Activated CD4-positive, alpha-beta T cell treated with anti-CD3 and anti-CD28 coated beads, Interleukin-2, Interleukin-4, amounts not matched to agents 100 ng/mL and 50 ng/mL, durations not matched to agents 16 hours and 8 hours (primary cell): ENCODE measurements at regions not wholly inside any gene's neighbourhood (a gene's known extent, or its start where the extent isn't known, plus 50 kb on each side); places are given as distances from the start of the nearest gene placed in this dataset.
"Not testable (repeated sequence)": the region's sequence is repeated elsewhere in the genome, so short reads cannot be mapped to it uniquely, and the experiment has no call there.

Source experiments
- DNase-seq: peaks from one replicate; pipeline ENCODE4 v3.0.0-alpha.2; 2020; ENCODE audit warnings: low spot score

- DNase-seq: no peak
These were observed 151.7 kb upstream of the ASB18 start for GRCh38 chr2:236415684-236416444.

DNA sequence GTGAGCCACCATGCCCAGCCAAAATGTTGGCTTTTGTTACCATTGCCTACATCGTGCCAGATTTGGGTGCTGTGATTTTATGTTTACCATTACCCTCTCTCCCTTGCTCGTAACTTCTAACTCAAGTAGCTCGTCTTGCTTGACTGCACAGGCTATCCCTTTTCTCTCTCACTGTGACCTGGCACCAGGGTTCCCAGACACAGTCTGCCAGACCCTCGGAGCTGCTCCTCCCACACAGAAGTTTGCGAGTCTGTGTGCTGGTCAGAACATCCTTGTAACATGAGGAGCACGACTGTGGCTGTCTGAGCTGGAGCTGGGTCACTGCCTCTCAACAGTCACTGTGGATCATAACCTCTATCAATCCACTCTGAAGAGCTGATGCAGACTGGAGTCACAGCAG is 152.5 kb upstream of the ACKR3 start:
- no peak for DNase-seq

GRCh38 chr2:236430584-236430983 is 139.0 kb upstream of the ACKR3 start:
- no peak for DNase-seq

- DNase-seq: no peak
These were observed 135.0 kb upstream of the ACKR3 start for GRCh38 chr2:236434593-236434992.

DNA sequence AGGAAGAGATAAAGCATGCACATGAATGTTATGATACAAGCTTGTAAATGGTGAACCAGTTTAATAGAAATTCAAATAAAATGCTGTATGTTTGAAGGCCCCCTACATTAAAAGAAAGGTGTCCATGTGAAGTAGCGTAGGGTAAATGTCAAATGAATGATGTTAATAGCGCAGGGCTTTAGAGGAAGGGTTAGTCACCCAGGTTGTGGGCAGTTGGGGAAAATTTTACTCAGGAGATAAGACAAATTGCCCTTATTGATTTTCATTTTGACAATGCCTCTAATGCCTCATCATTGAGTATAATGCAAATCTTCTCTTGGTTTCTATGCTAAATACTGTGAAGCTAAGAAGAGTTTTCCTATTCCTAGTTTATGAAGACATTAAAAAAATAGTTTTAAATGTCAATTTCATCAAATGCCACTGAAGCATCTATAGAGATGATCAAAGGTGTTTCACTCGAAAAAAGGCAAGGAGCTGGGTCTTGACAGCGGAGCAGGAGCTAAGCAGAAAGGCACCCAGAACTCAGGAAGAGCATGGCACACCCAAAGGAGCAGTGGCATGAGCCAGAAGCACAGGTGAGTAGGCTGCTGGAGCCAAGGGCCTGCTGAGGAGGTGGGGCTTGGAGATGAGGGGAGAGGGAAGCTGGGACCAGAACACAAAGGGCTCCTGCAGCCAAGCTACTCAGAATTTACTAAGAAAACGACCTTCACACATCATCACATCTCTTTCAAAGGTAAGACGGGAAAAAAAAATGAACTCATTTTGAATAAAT is 129.3 kb upstream of the ACKR3 start:
- no peak for DNase-seq

DNA sequence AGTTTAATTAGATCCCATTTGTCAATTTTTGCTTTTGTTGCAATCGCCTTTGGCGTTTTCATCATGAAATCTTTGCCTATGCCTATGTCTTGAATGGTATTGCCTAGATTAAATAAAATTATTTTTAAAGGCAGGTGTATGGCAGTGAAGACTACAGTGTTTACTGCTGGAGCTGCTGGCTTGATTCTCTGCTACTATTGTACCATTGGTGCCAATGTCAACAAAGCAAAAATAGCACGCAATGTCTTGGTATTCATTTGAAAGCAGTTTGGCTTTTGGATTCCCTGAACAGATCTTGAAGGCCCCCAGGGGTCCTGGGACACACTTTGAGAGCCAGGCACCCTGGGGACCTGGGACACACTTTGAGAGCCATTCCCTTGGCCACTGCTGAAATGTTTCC is 125.4 kb upstream of the ACKR3 start:
- no peak for DNase-seq

DNA sequence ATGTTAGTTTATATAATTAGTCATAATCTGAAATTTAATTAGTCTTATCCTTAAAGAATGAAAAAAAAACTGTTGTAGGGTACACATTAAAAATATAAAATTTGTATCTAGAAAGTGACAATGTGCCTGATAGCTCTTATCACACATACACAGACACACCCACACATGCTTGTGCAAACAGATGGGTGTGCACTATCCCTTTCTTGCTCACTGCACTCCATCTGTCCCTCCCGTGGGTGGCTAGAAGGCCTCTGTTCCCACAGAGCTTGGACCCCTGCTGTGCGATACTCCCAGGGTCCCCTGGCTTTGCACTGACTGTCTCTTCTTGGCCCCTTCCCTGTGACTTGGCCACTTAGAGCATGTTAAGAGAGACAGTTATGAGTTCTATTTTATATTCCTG is 123.9 kb upstream of the ACKR3 start:
- DNase-seq: no peak

DNA sequence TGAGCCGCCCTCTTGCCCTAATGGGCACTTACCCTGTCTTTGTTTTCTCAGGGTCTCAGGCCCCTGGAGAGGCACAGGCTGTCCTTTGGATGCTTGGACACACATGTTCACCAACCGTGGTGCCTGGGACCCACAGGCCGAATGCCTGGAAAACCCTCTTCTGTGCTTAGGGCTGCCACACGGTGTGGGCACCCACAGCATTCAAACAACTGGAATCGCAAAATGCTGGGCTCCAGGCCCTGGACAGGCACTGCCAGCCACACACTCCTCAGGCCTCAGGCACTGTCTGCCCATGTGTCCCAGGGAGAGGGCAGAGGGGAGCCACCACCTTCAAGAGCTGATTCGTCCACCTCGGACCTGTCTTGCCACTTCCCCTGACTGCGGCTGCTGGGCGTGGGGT is 123.1 kb upstream of the ACKR3 start:
- no peak for DNase-seq

- no peak for DNase-seq
These were observed 120.4 kb upstream of the ACKR3 start for GRCh38 chr2:236449167-236449761.

- DNase-seq: no peak
These were observed 117.4 kb upstream of the ACKR3 start for GRCh38 chr2:236452238-236452637.

GRCh38 chr2:236454076-236454475 is 115.5 kb upstream of the ACKR3 start:
- DNase-seq: no peak

DNA sequence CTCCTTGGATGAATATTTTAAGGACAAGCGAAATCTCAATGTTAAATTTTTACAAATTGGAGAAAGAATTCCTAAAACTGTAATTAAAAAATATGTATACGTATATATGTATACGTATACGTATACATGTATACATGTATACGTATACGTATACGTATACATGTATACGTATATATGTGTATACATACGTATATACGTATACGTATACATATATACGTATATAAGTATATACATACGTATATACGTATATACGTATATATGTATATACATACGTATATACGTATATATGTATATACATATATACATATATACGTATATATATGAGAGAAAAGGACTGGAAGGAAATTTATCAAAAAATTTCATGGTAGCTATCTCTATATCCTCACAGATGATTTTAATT is 110.2 kb upstream of the ACKR3 start:
- no peak for DNase-seq

DNA sequence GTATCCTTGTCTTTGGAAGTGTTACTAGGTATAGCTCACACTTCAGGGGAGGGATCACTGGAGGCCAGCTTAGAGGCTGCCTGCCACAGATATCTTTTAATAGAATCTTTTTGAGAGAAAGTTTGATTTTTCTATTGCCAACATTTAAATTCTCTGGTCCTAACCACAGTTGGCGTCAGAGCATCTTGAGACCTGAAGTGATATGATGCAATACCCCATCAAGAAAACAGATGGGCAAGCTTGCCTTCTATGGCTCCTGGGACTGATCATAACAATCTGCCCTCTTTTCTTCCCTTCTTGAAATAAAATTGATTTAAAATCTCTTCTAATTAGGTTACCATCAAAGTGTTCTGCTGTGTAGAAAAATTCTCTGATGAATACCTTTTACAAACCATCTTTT is 105.5 kb upstream of the ACKR3 start:
- no peak for DNase-seq

DNA sequence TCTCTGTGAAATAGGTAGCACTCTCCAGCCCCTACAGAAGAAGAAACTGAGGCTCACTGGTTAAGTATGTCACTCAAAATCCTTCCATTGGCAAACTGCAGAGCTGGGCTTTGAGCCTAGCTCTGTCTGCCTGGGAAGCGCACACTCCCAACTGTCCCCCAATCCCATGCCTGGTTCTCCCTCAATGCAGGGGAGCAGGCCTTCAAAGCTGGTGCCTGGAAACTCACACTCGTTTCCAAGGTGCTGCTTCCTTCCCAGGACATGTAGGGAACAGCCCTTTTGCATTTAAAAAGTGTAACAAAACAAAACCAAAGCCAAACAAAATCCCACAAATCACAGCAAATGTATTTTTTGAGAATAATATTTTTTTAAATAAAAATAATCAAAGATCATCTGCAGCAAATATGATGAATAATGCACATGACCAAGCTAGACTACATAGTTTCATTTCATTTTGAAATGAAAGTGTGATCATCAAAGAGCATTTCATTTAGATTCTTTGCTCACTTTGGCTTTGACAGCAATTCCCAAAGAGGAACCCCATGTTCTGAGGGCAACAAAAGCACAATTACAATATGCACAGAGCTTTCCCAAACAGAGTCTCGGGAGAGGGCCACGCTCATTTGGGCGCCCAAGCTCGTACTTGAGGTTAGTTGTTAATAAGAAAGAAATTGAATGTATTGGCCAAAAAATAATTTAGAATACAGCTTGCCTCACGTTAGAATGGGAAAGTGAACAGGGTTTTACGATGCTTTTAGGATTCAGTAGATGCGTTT is 96.7 kb upstream of the ACKR3 start:
- DNase-seq: no peak

GRCh38 chr2:236473691-236474090 is 95.9 kb upstream of the ACKR3 start:
- DNase-seq: no peak

DNA sequence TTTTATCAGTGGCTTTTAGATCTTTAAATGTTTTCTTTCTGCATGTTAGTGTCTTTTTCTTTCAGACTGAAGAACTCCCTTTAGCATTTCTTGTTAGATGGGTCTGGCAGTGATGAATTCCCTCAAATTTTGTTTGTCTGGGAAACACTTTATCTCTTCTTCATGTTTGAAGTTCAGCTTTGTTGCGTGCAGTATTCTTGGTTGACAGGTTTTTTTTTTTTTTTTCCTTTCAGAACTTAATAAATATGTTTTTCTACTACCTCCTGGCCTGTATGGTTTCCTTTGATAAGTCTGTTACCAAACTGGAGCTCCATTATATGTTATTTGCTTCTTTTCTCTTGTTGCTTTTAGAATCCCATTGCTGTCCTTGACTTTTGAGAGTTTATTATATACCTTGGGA is 89.8 kb upstream of the ACKR3 start:
- DNase-seq: no peak

DNA sequence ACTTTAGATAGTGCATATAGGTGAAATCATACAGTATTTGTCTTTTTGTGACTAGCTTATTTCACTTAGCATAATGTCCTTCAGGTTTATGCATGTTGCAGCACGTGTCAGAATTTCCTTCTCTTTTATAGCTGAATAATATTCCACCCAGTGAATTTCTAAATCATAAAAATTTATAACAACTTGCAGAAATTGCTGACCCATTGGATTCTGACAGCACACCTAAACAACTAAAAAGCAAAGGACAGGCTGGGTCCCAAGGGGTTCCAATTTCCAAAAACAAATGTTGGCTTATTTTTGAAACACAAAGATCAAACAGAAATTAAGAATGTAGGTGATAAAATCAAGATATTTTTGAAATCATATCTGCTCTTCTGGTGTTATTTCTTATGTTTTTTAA is 86.5 kb upstream of the ACKR3 start:
- no peak for DNase-seq

- DNase-seq: no peak
These were observed 84.1 kb upstream of the ACKR3 start for GRCh38 chr2:236485519-236485918.

GRCh38 chr2:236489083-236489482 is 80.5 kb upstream of the ACKR3 start:
- not testable (repeated sequence) for DNase-seq

DNA sequence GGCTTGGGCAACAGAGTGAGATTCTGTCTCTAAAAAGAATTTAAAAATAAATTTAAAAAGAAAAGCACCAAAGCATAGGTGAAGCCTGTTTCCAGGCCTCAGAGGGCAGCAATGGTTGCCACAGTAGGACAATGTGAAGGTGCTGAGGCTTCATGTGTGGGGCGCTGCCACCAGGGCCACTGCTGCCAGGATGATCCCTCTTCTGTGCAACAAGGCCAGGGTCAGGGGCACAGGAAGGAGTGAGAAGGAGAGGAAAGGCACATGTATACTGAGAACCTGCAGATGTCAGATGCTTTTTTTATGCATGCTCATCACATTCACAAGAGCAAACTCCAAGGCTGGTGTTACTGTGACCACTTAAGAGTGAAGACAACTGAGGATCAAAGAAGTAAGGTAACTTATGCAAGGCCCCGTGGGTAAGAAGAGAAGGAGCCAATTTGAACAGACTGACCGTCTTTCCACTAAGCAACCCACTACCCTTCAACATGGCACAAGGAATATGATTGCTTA is 79.7 kb upstream of the ACKR3 start:
- DNase-seq: no peak

- no peak for DNase-seq
These were observed 73.3 kb upstream of the ACKR3 start for GRCh38 chr2:236496340-236496739.

DNA sequence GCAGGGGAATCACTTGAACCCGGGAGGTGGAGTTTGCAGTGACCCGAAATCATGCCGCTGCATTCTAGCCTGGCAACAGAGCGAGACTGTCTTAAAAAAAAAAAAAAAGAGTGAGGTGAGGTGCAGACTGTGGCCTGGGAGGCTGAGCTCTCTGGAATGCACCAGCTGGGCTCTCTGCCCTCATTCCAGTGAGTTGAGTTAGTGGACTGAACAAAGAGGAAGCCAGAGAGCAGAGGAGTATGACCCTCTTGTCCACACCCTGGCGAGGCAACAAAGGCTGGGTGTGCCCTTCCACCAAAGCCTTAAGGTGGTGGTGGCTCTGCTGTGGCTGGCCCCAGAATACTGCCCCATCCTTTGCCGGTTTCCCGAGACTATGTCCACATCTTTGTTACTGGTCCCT is 71.3 kb upstream of the ACKR3 start:
- no peak for DNase-seq
